CD4-positive, alpha-beta T cell (primary cell): ENCODE measurements at regions not wholly inside any gene's neighbourhood (a gene's known extent, or its start where the extent isn't known, plus 50 kb on each side); places are given as distances from the start of the nearest gene placed in this dataset.

Source experiments
- ATAC-seq: fragments of 200-7000 bp; cut with Tn5 transposase; one replicate; pipeline ENCODE4 v1.10.0; 2022; ENCODE audit warnings: mild to moderate bottlenecking; ENCODE audit not compliant: poor library complexity
- CTCF ChIA-PET: fragments of 350-600 bp; sonication (Branson Sonifier 250); formaldehyde crosslinking; loops from one replicate; lab custom pipeline; 2021; ENCODE audit warnings: antibody characterized with exemption, inconsistent platforms; lab: Charles Lee
- POLR2A ChIA-PET: fragments of 350-600 bp; sonication (Branson Sonifier 250); formaldehyde crosslinking; loops from one replicate; lab custom pipeline; 2021; ENCODE audit warnings: antibody characterized with exemption, inconsistent platforms; lab: Charles Lee
- DNase-seq, 14 experiments: peaks; one replicate each; pipeline ENCODE4 v3.0.0-alpha.2; 2013 to 2020; ENCODE audit warnings: mixed read lengths in 2 of 14
- H3K27ac ChIP-seq, 2 donors: one replicate each; pipeline versions ENCODE4 v1.5.1 to v1.7.0; 2013; ENCODE audit warnings: low read length in 2 of 2, low read depth in 1 of 2, mild to moderate bottlenecking in 1 of 2
- H3K27me3 ChIP-seq, 2 experiments: 1 replicate in 1 of 2; 2 replicates in 1 of 2; pipeline versions ENCODE4 v1.6.1 to v1.7.0; 2013; ENCODE audit warnings: low read length in 2 of 2, control low read depth in 1 of 2, mild to moderate bottlenecking in 1 of 2, moderate library complexity in 1 of 2; ENCODE audit not compliant: insufficient read depth in 2 of 2, control insufficient read depth in 1 of 2
- H3K36me3 ChIP-seq: one replicate; pipeline ENCODE4 v1.6.1; 2013; ENCODE audit warnings: low read length, control low read depth; ENCODE audit not compliant: insufficient read depth
- H3K4me1 ChIP-seq: one replicate; pipeline ENCODE4 v1.6.1; 2013; ENCODE audit warnings: low read length, control low read depth; ENCODE audit not compliant: insufficient read depth
- H3K4me3 ChIP-seq: one replicate; pipeline ENCODE4 v1.5.1; 2013; ENCODE audit warnings: mild to moderate bottlenecking, low read length, moderate library complexity
- H3K9me3 ChIP-seq, 2 experiments: 1 replicate in 1 of 2; 2 replicates in 1 of 2; pipeline versions ENCODE4 v1.6.1 to v1.7.0; 2013; ENCODE audit warnings: low read length in 2 of 2, mild to moderate bottlenecking in 2 of 2, control low read depth in 1 of 2, moderate library complexity in 1 of 2; ENCODE audit not compliant: control insufficient read depth in 1 of 2, insufficient read depth in 1 of 2
- H3K27ac Mint-ChIP-seq: one replicate; pipeline ENCODE4 v1.8.0; 2020; ENCODE audit warnings: mixed read lengths
- H3K27me3 Mint-ChIP-seq: one replicate; pipeline ENCODE4 v1.8.0; 2021; ENCODE audit warnings: mixed read lengths
- H3K36me3 Mint-ChIP-seq: one replicate; pipeline ENCODE4 v1.8.0; 2021; ENCODE audit warnings: low read depth, mixed read lengths
- H3K4me1 Mint-ChIP-seq: one replicate; pipeline ENCODE4 v1.8.0; 2021; ENCODE audit warnings: low read depth, mixed read lengths
- H3K4me3 Mint-ChIP-seq: one replicate; pipeline ENCODE4 v1.8.0; 2020; ENCODE audit warnings: mild to moderate bottlenecking, mixed read lengths
- H3K9me3 Mint-ChIP-seq: one replicate; pipeline ENCODE4 v1.8.0; 2020; ENCODE audit warnings: mixed read lengths
- intact Hi-C, 2 experiments: fragments of 100-400 bp; cut with DNase I in 1 of 2; cut with micrococcal nuclease in 1 of 2; formaldehyde crosslinking; loops; one replicate each; pipeline versions ENCODE4 v1.15.1 to v1.9.0; 2023 to 2025; cut with DNase I, micrococcal nuclease
- TF ChIP-seq, protein P1 (sequence below): fragments of 200-600 bp; IDR thresholded peaks from one replicate; pipeline ENCODE4 v1.8.0; 2022; ENCODE audit warnings: antibody characterized with exemption, mild to moderate bottlenecking

- CTCF ChIA-PET = no interaction called here
- no peaks in the 10 kb centered on the region for H3K9me3 ChIP-seq
- peak in 3 of 14 experiments; percentile 5 to 23 (median 13) for DNase-seq
- H3K4me1 ChIP-seq = no peaks in the 10 kb centered on the region
- H3K4me3 Mint-ChIP-seq = no peak overlapping the region
- POLR2A ChIA-PET = no interaction called here
- no peaks in the 10 kb centered on the region for H3K36me3 ChIP-seq
- H3K27ac ChIP-seq = no peak overlapping the region
- no peak overlapping the region for H3K4me3 ChIP-seq
- H3K36me3 Mint-ChIP-seq = no peaks in the 10 kb centered on the region
- H3K27me3 ChIP-seq = peaks cover 0 to 3% of the 10 kb centered on the region in 2 experiments
- intact Hi-C loops = no loop called here
- TF ChIP-seq, protein P1, sequence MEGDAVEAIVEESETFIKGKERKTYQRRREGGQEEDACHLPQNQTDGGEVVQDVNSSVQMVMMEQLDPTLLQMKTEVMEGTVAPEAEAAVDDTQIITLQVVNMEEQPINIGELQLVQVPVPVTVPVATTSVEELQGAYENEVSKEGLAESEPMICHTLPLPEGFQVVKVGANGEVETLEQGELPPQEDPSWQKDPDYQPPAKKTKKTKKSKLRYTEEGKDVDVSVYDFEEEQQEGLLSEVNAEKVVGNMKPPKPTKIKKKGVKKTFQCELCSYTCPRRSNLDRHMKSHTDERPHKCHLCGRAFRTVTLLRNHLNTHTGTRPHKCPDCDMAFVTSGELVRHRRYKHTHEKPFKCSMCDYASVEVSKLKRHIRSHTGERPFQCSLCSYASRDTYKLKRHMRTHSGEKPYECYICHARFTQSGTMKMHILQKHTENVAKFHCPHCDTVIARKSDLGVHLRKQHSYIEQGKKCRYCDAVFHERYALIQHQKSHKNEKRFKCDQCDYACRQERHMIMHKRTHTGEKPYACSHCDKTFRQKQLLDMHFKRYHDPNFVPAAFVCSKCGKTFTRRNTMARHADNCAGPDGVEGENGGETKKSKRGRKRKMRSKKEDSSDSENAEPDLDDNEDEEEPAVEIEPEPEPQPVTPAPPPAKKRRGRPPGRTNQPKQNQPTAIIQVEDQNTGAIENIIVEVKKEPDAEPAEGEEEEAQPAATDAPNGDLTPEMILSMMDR = no peak
- ATAC-seq = no peak
- peaks cover 14% of the 10 kb centered on the region for H3K27me3 Mint-ChIP-seq
- H3K27ac Mint-ChIP-seq = no peak overlapping the region
- H3K9me3 Mint-ChIP-seq = peaks cover 7% of the 10 kb centered on the region
- no peaks in the 10 kb centered on the region for H3K4me1 Mint-ChIP-seq
These were observed 154.1 kb downstream of the LRRC70 start for GRCh38 chr5:62732677-62733121.

- intact Hi-C loops = no loop called here
- no peak for ATAC-seq
- TF ChIP-seq, protein P1 = no peak
- Histone ChIP-seq H3K27ac (no peak overlapping the region), H3K4me1 (no peaks in the 10 kb centered on the region), H3K27me3 (peaks cover 0 to 5% of the 10 kb centered on the region in 2 experiments), H3K9me3 (no peaks in the 10 kb centered on the region), H3K4me3 (no peak overlapping the region), H3K36me3 (no peaks in the 10 kb centered on the region)
- no peaks in the 10 kb centered on the region for H3K36me3 Mint-ChIP-seq
- CTCF ChIA-PET = no interaction called here
- peaks cover 7% of the 10 kb centered on the region for H3K9me3 Mint-ChIP-seq
- POLR2A ChIA-PET = no interaction called here
- no peak overlapping the region for H3K4me3 Mint-ChIP-seq
- DNase-seq = peak in 2 of 14 experiments; percentile 13 to 27
- peaks cover 5% of the 10 kb centered on the region for H3K27me3 Mint-ChIP-seq
- H3K4me1 Mint-ChIP-seq = no peaks in the 10 kb centered on the region
- H3K27ac Mint-ChIP-seq = no peak overlapping the region
These were observed 152.4 kb downstream of the LRRC70 start for GRCh38 chr5:62731022-62731421.

GRCh38 chr5:62729675-62730074 is 151.1 kb downstream of the LRRC70 start:
- Mint-ChIP-seq H3K4me3 (no peak overlapping the region), H3K4me1 (no peaks in the 10 kb centered on the region), H3K27ac (no peak overlapping the region), H3K36me3 (no peaks in the 10 kb centered on the region), H3K9me3 (peaks cover 7% of the 10 kb centered on the region), H3K27me3 (peaks cover 5% of the 10 kb centered on the region)
- Histone ChIP-seq H3K9me3 (no peaks in the 10 kb centered on the region), H3K36me3 (no peaks in the 10 kb centered on the region), H3K27me3 (peaks cover 0 to 5% of the 10 kb centered on the region in 2 experiments), H3K4me3 (no peak overlapping the region), H3K4me1 (no peaks in the 10 kb centered on the region), H3K27ac (no peak overlapping the region)
- intact Hi-C loops = no loop called here
- DNase-seq (no peak), ATAC-seq (no peak)
- ChIA-PET POLR2A (no interaction called here), CTCF (no interaction called here)
- TF ChIP-seq, protein P1 = no peak
